ENCODE measurements at regions not wholly inside any gene's neighbourhood (a gene's known extent, or its start where the extent isn't known, plus 50 kb on each side); places are given as distances from the start of the nearest gene placed in this dataset.

DNA sequence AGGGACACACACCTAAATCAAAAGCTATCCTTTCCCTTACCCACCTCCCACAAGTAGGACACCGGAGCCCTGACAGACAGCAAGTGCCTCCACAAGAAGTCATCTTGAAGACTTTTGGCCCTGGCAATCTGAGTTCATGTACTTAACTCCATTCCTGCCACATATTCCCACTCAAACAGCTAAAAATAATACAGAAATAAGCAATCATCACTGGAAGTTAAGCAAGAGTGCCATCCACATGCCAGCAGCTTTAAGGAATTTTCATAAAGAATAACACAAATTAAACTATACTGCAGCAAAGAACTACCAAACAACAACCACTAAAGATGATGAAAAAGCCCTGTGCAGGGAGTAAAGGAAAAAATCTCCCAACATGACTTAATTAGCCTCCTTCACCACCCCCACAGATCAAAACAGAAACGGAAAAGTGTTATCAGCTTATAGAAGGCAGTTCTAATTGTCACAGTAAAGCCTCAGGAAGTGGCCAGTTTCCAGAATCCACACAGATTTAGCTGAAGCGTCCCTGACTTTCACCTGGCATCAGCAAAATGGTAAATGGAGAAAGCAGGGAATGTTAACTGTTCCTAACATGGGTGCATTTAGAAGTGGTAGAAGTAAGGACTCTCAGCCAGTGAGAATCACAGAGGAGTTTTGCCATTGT is 343.9 kb downstream of the TBC1D4 start:
- H3K27ac ChIP-seq (ENCODE audit: extremely low read length, insufficient read depth, low read length), result no peak overlapping the region
- no peak for TF ChIP-seq HHEX (CRISPR knock-in tag; IDR thresholded peaks at IDR 0.05)
- TF ChIP-seq MED13 (CRISPR knock-in tag; IDR thresholded peaks at IDR 0.05), result no peak
- TF ChIP-seq ZNF337 (CRISPR knock-in tag; IDR thresholded peaks at IDR 0.05; ENCODE audit: borderline replicate concordance, low read depth), result no peak
- 0% methylated on average over 3 of the region's 3 CpGs for WGBS (ENCODE audit: low lambda C conversion rate)
- H3K9ac ChIP-seq (ENCODE audit: insufficient read depth, low read depth, low read length), result no peak overlapping the region
- H4K20me1 ChIP-seq (ENCODE audit: insufficient read depth, low read length), result no peaks in the 10 kb centered on the region
- no peaks in the 10 kb centered on the region for H3K36me3 ChIP-seq (replicated peaks in 1 of 2; ENCODE audit: control insufficient read depth in 1 of 2, insufficient read depth in 2 of 2, low read length in 2 of 2)
- no TSS peak for BruUV-seq (replicated peaks)
- H3K27me3 ChIP-seq (ENCODE audit: control insufficient read depth in 1 of 2, insufficient read depth in 2 of 2, low read length in 2 of 2), result no peaks in the 10 kb centered on the region
- H3K4me3 ChIP-seq (replicated peaks in 1 of 3; ENCODE audit: insufficient read depth in 1 of 3, low read depth in 2 of 3, low read length in 3 of 3), result no peak overlapping the region
- ChIA-PET CTCF (ENCODE audit: low intra/inter-chr PET ratio, low total read pairs) (no interaction called here), POLR2A (no interaction called here)
- H3K9me3 ChIP-seq (ENCODE audit: low read length), result peaks cover 18% of the 10 kb centered on the region
- in situ Hi-C loops (cut with HindIII; ENCODE audit: extremely low pct_ligation_motif_present, low pct_unique_long_range_greater_than_20kb), result no loop called here
- H3K4me1 ChIP-seq (ENCODE audit: insufficient read depth, low read length), result no peaks in the 10 kb centered on the region
- H3K4me2 ChIP-seq (ENCODE audit: low read depth, low read length), result no peak overlapping the region
- FAIRE-seq (no peak), ATAC-seq (no peak), DNase-seq (ENCODE audit: low spot score) (no peak)
- no peak overlapping the region for H2AFZ ChIP-seq (ENCODE audit: low read length)
- intact Hi-C loops (cut with micrococcal nuclease; ENCODE audit: unreplicated experiment), result no loop called here
- H3K79me2 ChIP-seq (ENCODE audit: insufficient read depth, low read length), result no peaks in the 10 kb centered on the region

GRCh38 chr13:75136151-75136550 is 345.8 kb downstream of the TBC1D4 start:
- H3K4me2 ChIP-seq (ENCODE audit: low read depth, low read length), result no peak overlapping the region
- no peak for ATAC-seq
- no peak overlapping the region for H3K9ac ChIP-seq (ENCODE audit: insufficient read depth, low read depth, low read length)
- no peaks in the 10 kb centered on the region for H3K4me1 ChIP-seq (ENCODE audit: insufficient read depth, low read length)
- H3K4me3 ChIP-seq (replicated peaks in 1 of 3; ENCODE audit: insufficient read depth in 1 of 3, low read depth in 2 of 3, low read length in 3 of 3), result no peak overlapping the region
- intact Hi-C loops (cut with micrococcal nuclease; ENCODE audit: unreplicated experiment), result no loop called here
- H3K9me3 ChIP-seq (ENCODE audit: low read length), result peaks cover 18% of the 10 kb centered on the region
- ChIA-PET POLR2A (no interaction called here), CTCF (ENCODE audit: low intra/inter-chr PET ratio, low total read pairs) (no interaction called here)
- no peak overlapping the region for H2AFZ ChIP-seq (ENCODE audit: low read length)
- 0% methylated on average over 1 of the region's 1 CpG for WGBS (ENCODE audit: low lambda C conversion rate)
- no peaks in the 10 kb centered on the region for H3K27me3 ChIP-seq (ENCODE audit: control insufficient read depth in 1 of 2, insufficient read depth in 2 of 2, low read length in 2 of 2)
- no peaks in the 10 kb centered on the region for H3K36me3 ChIP-seq (replicated peaks in 1 of 2; ENCODE audit: control insufficient read depth in 1 of 2, insufficient read depth in 2 of 2, low read length in 2 of 2)
- FAIRE-seq, result no peak
- no peak overlapping the region for H3K27ac ChIP-seq (ENCODE audit: extremely low read length, insufficient read depth, low read length)
- in situ Hi-C loops (cut with HindIII; ENCODE audit: extremely low pct_ligation_motif_present, low pct_unique_long_range_greater_than_20kb), result no loop called here
- DNase-seq (ENCODE audit: low spot score), result no peak
- no TSS peak for BruUV-seq (replicated peaks)
- H3K79me2 ChIP-seq (ENCODE audit: insufficient read depth, low read length), result no peaks in the 10 kb centered on the region
- H4K20me1 ChIP-seq (ENCODE audit: insufficient read depth, low read length), result no peaks in the 10 kb centered on the region
- no peak for TF ChIP-seq POLR2G (IDR thresholded peaks at IDR 0.05; ENCODE audit: low read depth, low read length)
- no peak for TF ChIP-seq ARHGAP35 (CRISPR knock-in tag; IDR thresholded peaks at IDR 0.05; ENCODE audit: borderline replicate concordance)
- no peak for TF ChIP-seq CREB1 (IDR thresholded peaks at IDR 0.05)
- TF ChIP-seq CREB1 (CRISPR knock-in tag; IDR thresholded peaks at IDR 0.05), result no peak
- no peak for TF ChIP-seq PTBP1 (IDR thresholded peaks at IDR 0.05; ENCODE audit: low read depth, low read length, poor library complexity, severe bottlenecking)
- no peak for TF ChIP-seq ZNF367 (CRISPR knock-in tag; IDR thresholded peaks at IDR 0.05; ENCODE audit: borderline replicate concordance)
- no peak for TF ChIP-seq FOXK2 (IDR thresholded peaks at IDR 0.05)
- TF ChIP-seq ATRX (CRISPR knock-in tag; IDR thresholded peaks at IDR 0.05; ENCODE audit: borderline replicate concordance), result no peak
- TF ChIP-seq LBX2 (CRISPR knock-in tag; IDR thresholded peaks at IDR 0.05; ENCODE audit: borderline replicate concordance), result no peak
- TF ChIP-seq, protein P1, sequence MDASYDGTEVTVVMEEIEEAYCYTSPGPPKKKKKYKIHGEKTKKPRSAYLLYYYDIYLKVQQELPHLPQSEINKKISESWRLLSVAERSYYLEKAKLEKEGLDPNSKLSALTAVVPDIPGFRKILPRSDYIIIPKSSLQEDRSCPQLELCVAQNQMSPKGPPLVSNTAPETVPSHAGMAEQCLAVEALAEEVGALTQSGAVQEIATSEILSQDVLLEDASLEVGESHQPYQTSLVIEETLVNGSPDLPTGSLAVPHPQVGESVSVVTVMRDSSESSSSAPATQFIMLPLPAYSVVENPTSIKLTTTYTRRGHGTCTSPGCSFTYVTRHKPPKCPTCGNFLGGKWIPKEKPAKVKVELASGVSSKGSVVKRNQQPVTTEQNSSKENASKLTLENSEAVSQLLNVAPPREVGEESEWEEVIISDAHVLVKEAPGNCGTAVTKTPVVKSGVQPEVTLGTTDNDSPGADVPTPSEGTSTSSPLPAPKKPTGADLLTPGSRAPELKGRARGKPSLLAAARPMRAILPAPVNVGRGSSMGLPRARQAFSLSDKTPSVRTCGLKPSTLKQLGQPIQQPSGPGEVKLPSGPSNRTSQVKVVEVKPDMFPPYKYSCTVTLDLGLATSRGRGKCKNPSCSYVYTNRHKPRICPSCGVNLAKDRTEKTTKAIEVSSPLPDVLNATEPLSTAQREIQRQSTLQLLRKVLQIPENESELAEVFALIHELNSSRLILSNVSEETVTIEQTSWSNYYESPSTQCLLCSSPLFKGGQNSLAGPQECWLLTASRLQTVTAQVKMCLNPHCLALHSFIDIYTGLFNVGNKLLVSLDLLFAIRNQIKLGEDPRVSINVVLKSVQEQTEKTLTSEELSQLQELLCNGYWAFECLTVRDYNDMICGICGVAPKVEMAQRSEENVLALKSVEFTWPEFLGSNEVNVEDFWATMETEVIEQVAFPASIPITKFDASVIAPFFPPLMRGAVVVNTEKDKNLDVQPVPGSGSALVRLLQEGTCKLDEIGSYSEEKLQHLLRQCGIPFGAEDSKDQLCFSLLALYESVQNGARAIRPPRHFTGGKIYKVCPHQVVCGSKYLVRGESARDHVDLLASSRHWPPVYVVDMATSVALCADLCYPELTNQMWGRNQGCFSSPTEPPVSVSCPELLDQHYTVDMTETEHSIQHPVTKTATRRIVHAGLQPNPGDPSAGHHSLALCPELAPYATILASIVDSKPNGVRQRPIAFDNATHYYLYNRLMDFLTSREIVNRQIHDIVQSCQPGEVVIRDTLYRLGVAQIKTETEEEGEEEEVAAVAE (CRISPR knock-in tag; IDR thresholded peaks at IDR 0.05; ENCODE audit: borderline replicate concordance), result no peak
- TF ChIP-seq XRCC5 (optimal IDR thresholded peaks at IDR 0.05; ENCODE audit: low read length), result no peak
- TF ChIP-seq MED8 (CRISPR knock-in tag; IDR thresholded peaks at IDR 0.05; ENCODE audit: insufficient replicate concordance), result no peak
- TF ChIP-seq MEIS2 (CRISPR knock-in tag; IDR thresholded peaks at IDR 0.05), result no peak
- TF ChIP-seq ZNF205 (CRISPR knock-in tag; IDR thresholded peaks at IDR 0.05), result no peak
